ENCODE measurements at regions not wholly inside any gene's neighbourhood (a gene's known extent, or its start where the extent isn't known, plus 50 kb on each side); places are given as distances from the start of the nearest gene placed in this dataset.

DNA sequence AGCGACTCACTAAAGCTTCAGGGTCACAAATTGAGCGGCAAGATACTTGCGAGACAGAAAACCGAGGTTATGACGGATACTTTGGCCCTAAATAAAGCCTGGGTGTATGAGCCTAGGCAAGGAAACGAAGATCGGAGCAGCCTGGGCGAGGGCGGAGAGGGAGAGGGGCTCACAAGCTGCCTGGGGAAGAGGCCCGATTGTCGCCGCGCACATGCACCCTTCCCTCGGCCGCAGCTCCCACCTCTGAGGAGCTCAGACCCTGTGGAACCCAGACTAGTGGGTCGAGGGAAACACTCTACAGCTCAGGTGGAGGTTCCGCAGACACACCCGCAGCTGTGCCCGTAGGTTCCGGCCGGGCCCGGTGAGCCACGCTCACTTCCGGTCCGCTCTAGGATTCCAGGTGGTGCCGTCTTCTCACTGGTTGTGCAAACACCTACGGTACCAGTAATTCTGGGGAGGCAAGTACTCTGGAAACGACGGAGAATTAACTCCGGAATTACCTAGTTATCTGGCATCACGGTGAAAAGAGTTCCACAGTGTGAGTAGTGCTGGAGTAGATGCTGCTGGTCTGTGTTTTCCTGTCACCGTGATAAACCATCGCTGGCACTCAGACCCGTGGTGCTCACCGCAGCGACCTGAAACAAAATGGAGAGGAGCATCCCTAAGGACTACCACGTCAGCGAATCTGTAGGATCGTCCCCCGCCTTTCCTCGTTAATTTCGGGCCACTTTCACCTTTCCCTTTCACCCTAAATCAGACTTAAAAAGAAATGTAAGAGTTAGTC is 61.5 kb downstream of the GPX5 start:
- TF ChIP-seq, protein P1, sequence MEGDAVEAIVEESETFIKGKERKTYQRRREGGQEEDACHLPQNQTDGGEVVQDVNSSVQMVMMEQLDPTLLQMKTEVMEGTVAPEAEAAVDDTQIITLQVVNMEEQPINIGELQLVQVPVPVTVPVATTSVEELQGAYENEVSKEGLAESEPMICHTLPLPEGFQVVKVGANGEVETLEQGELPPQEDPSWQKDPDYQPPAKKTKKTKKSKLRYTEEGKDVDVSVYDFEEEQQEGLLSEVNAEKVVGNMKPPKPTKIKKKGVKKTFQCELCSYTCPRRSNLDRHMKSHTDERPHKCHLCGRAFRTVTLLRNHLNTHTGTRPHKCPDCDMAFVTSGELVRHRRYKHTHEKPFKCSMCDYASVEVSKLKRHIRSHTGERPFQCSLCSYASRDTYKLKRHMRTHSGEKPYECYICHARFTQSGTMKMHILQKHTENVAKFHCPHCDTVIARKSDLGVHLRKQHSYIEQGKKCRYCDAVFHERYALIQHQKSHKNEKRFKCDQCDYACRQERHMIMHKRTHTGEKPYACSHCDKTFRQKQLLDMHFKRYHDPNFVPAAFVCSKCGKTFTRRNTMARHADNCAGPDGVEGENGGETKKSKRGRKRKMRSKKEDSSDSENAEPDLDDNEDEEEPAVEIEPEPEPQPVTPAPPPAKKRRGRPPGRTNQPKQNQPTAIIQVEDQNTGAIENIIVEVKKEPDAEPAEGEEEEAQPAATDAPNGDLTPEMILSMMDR (IDR thresholded peaks at IDR 0.05): no peak
- no peak for TF ChIP-seq EZH2 (IDR thresholded peaks at IDR 0.05; ENCODE audit: borderline replicate concordance, insufficient read depth, low read depth, low read length, poor library complexity, severe bottlenecking)

Data from B cell (primary cell).